ENCODE measurements at regions not wholly inside any gene's neighbourhood (a gene's known extent, or its start where the extent isn't known, plus 50 kb on each side); places are given as distances from the start of the nearest gene placed in this dataset.
"Not testable (repeated sequence)": the region's sequence is repeated elsewhere in the genome, so short reads cannot be mapped to it uniquely, and the experiment has no call there.

- Mint-ChIP-seq H3K27ac (no peak overlapping the region), H3K4me3 (no peak overlapping the region), H3K27me3 (peaks cover 2% of the 10 kb centered on the region), H3K9me3 (no peaks in the 10 kb centered on the region), H3K4me1 (no peaks in the 10 kb centered on the region), H3K36me3 (no peaks in the 10 kb centered on the region)
These were observed 121.3 kb upstream of the CADM1 start for GRCh38 chr11:115625502-115625901.

GRCh38 chr11:115624065-115624464 lies 119.8 kb upstream of the CADM1 start:
- Mint-ChIP-seq H3K27me3 (no peaks in the 10 kb centered on the region), H3K36me3 (no peaks in the 10 kb centered on the region), H3K27ac (no peak overlapping the region), H3K4me1 (no peaks in the 10 kb centered on the region), H3K9me3 (no peaks in the 10 kb centered on the region), H3K4me3 (no peak overlapping the region)

GRCh38 chr11:115623021-115623451 lies 118.8 kb upstream of the CADM1 start:
- H3K4me3 Mint-ChIP-seq, result no peak overlapping the region
- H3K36me3 Mint-ChIP-seq, result no peaks in the 10 kb centered on the region
- no peaks in the 10 kb centered on the region for H3K9me3 Mint-ChIP-seq

GRCh38 chr11:115618428-115618827 lies 114.2 kb upstream of the CADM1 start:
- Mint-ChIP-seq H3K36me3 (no peaks in the 10 kb centered on the region), H3K9me3 (peaks cover 5% of the 10 kb centered on the region), H3K4me1 (no peaks in the 10 kb centered on the region), H3K27ac (no peak overlapping the region), H3K27me3 (peaks cover 3% of the 10 kb centered on the region), H3K4me3 (no peak overlapping the region)

More at GRCh38 chr11:115623021-115623451, 118.8 kb upstream of the CADM1 start:
- no peak overlapping the region for H3K27ac Mint-ChIP-seq
- H3K4me1 Mint-ChIP-seq, result no peaks in the 10 kb centered on the region
- H3K27me3 Mint-ChIP-seq, result no peaks in the 10 kb centered on the region

DNA sequence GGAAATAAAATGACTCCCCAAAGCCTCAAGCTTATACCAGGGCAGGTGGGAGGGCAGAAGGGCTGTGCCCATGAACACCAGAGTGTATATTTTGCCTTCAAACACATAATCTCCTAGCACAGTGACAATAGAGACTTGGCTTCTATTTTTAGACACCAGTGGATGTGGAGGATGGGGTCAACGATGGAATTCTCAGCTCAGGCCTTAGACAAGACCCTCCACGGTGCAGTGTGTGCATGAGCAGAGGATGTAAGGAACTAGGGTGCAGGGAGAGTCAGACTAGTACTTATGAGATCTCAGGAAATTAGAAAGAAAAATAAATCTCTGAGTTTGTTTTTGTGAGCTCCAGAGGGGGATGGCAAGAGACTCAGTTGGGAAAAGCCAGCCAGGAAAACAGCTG lies 113.6 kb upstream of the CADM1 start:
- peaks cover 5% of the 10 kb centered on the region for H3K9me3 Mint-ChIP-seq
- H3K27me3 Mint-ChIP-seq, result peaks cover 3% of the 10 kb centered on the region
- no peaks in the 10 kb centered on the region for H3K4me1 Mint-ChIP-seq
- H3K4me3 Mint-ChIP-seq, result no peak overlapping the region
- no peaks in the 10 kb centered on the region for H3K36me3 Mint-ChIP-seq
- no peak overlapping the region for H3K27ac Mint-ChIP-seq

DNA sequence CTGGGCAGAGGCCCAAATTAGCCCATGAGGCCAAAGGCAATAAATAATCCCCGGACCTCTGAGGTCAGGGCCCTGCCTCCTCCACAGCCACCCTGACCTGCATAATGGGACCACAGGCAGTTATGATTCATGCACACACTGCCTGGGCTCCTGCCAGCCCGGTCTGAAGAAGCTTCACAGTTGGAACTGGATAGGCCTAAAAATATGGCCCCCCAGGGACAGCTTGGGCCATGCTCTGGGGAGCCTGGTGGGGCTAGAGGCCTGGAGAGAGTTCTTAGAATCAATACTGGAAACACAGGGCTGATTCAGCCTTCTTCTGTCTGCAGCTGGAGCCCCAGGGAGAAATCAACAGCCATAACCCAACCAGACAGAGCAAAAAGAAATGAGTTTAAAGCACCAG lies 112.8 kb upstream of the CADM1 start:
- Mint-ChIP-seq H3K9me3 (peaks cover 5% of the 10 kb centered on the region), H3K27me3 (peaks cover 3% of the 10 kb centered on the region), H3K4me3 (no peak overlapping the region), H3K27ac (no peak overlapping the region), H3K4me1 (no peaks in the 10 kb centered on the region), H3K36me3 (no peaks in the 10 kb centered on the region)

DNA sequence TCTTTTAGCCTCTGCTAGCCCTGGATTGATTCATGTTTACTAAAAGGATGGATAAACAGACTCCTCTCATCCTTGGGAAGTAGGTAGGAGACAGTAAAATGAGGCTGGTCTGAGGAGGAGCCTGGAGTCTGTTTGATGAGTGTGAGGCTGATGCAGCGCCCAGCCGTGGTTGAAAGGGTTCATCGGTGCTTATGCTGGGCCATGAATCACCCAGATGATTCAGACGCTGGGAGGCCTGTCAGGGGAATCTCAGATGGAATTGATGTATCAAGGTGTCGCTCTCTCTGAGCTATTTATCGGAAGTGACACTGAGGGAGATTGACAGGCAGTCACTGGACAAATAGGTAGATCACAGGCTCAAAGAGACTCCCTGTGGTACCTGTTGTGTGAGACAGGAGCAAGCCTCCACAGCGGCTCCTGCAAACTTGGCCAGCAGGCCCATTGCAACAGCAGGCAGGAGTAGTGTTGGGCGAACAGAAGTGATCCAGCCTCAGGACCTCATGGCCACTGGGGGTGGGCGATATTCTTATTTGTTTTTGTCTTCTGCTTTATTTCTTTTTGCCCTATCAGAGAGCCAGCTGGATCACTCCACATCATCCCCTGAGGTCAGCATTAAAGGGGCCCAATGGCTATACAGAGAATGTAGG lies 109.9 kb upstream of the CADM1 start:
- Mint-ChIP-seq H3K27ac (no peak overlapping the region), H3K36me3 (no peaks in the 10 kb centered on the region), H3K9me3 (peaks cover 5% of the 10 kb centered on the region), H3K4me1 (no peaks in the 10 kb centered on the region), H3K4me3 (no peak overlapping the region), H3K27me3 (peaks cover 4% of the 10 kb centered on the region)

GRCh38 chr11:115613004-115613403 lies 108.8 kb upstream of the CADM1 start:
- Mint-ChIP-seq H3K9me3 (peaks cover 5% of the 10 kb centered on the region), H3K27ac (no peak overlapping the region), H3K27me3 (peaks cover 4% of the 10 kb centered on the region), H3K36me3 (no peaks in the 10 kb centered on the region), H3K4me1 (no peaks in the 10 kb centered on the region), H3K4me3 (no peak overlapping the region)

DNA sequence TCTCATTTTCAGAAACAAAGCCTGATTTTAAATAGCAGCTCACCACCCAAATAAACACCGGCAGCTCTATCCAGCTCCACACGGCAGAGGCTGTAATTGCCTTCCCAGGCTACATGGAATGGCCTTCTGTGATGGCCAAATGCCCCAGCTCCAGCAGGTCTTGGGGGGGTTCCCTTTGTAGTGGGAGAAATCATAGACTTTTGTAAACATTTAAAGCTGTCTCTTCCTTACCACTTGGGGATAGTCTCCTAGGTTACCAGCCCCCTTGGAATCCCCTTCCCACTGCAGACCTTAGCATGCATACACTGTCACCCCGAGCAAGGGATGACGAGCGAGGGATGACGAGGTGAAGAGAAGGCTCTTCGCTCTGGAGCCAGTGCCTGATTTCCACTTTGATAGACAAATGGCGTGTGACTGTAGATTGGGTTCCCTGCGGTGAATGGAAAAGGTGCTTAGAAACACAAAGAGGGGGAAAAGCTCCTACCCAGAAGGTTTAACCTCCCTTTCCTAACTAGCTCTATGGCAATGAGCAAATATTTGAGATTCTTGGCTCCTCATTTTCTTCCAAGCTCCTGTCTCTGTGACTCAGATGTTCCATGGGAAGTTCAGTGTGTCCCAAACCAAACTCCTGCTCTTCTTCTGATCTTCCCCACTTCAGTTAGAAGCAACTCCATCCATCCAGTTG lies 108.0 kb upstream of the CADM1 start:
- Mint-ChIP-seq H3K4me3 (no peak overlapping the region), H3K27ac (no peak overlapping the region), H3K9me3 (no peaks in the 10 kb centered on the region), H3K27me3 (peaks cover 1% of the 10 kb centered on the region), H3K36me3 (no peaks in the 10 kb centered on the region), H3K4me1 (no peaks in the 10 kb centered on the region)

DNA sequence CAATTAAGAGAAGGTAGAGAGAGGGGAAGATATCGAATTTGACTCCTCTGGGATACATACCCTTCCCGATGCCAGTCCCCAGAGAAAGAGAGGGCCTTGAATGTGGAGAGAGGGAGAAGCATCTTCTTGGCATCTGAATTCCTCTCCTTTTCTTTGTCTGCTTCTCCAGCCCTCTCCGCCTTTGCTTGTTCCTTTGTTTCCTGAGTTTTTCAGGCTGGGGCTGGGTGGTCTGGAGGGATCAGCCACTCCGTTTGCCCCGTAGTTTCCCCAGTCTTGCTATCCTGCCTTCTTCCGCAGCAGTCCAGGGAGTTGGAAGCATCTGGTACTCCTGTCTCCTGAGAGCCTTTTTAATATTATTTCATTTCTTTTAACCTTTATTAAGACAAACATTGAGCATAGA lies 107.1 kb upstream of the CADM1 start:
- Mint-ChIP-seq H3K9me3 (no peaks in the 10 kb centered on the region), H3K36me3 (no peaks in the 10 kb centered on the region), H3K4me3 (no peak overlapping the region), H3K4me1 (no peaks in the 10 kb centered on the region), H3K27ac (no peak overlapping the region), H3K27me3 (peaks cover 1% of the 10 kb centered on the region)

- H3K27ac Mint-ChIP-seq, result no peak overlapping the region
- H3K4me3 Mint-ChIP-seq, result no peak overlapping the region
- peaks cover 1% of the 10 kb centered on the region for H3K27me3 Mint-ChIP-seq
- no peaks in the 10 kb centered on the region for H3K4me1 Mint-ChIP-seq
- no peaks in the 10 kb centered on the region for H3K9me3 Mint-ChIP-seq
- H3K36me3 Mint-ChIP-seq, result no peaks in the 10 kb centered on the region
These were observed 106.7 kb upstream of the CADM1 start for GRCh38 chr11:115610908-115611307.

GRCh38 chr11:115610234-115610633 lies 106.0 kb upstream of the CADM1 start:
- not testable (repeated sequence) for H3K27me3 Mint-ChIP-seq, H3K36me3 Mint-ChIP-seq, H3K27ac Mint-ChIP-seq, H3K4me3 Mint-ChIP-seq, H3K9me3 Mint-ChIP-seq, H3K4me1 Mint-ChIP-seq

DNA sequence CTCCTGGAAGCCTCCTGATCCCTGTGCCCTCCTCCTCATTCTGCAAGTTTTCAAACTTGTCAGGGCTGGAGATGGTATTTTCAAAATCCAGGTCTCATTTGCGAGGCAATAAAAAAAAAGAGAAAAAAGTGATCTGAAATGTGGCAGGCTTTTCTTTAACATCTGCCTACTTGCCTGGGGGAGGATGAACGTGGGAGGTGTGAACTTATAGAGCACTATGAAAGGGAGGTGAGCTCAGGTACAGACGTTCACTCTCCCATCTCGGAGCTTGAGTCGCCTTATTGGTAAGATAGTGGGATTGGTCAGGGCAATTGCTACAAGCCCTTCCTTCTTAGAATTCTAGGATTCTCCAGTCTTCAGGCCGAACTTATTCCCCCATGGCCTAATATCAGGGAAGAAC lies 104.8 kb upstream of the CADM1 start:
- H3K4me1 Mint-ChIP-seq, result no peaks in the 10 kb centered on the region
- H3K27ac Mint-ChIP-seq, result no peak overlapping the region
- H3K4me3 Mint-ChIP-seq, result no peak overlapping the region
- H3K27me3 Mint-ChIP-seq, result peaks cover 1% of the 10 kb centered on the region
- H3K9me3 Mint-ChIP-seq, result no peaks in the 10 kb centered on the region
- no peaks in the 10 kb centered on the region for H3K36me3 Mint-ChIP-seq

- H3K9me3 Mint-ChIP-seq, result no peaks in the 10 kb centered on the region
- no peaks in the 10 kb centered on the region for H3K36me3 Mint-ChIP-seq
- H3K27ac Mint-ChIP-seq, result no peak overlapping the region
- peaks cover 1% of the 10 kb centered on the region for H3K27me3 Mint-ChIP-seq
- no peak overlapping the region for H3K4me3 Mint-ChIP-seq
- H3K4me1 Mint-ChIP-seq, result no peaks in the 10 kb centered on the region
These were observed 103.5 kb upstream of the CADM1 start for GRCh38 chr11:115607621-115608221.

DNA sequence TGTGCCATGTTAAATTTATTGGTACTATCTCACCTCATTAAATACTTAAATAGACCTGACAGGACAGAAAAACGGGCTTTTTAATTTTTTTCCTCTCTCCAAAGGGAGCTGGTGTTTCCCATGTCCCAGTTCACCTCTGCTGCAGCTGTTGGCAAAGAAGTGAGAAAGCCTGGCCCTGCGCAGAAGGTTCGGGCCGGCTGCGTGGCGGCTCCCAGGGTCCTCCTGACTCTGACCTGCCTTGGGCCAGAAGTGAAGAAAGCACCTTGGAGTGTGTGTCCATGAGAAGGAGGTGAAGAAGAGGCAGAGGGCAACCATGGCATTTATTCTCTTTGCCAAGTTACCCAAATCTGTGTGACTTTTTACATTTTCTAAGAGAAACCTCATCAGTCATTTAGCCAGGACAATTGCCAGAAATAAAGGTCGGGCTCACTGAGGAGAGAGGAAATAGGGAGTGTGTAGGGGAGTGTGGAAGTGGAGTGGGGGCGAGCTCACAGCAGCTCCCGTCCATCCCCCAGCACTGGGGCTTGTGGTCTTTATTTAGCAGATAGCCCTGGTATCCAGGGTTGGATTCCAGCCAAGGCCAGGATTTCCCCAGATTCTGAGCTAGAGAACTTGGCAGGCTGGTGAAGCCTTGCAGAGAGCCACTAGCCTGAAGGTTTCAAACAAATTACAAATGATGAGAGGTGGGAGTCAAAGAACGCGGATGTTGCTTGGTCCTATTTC lies 102.4 kb upstream of the CADM1 start:
- no peak overlapping the region for H3K4me3 Mint-ChIP-seq
- H3K27me3 Mint-ChIP-seq, result peaks cover 1% of the 10 kb centered on the region
- no peak overlapping the region for H3K27ac Mint-ChIP-seq
- H3K36me3 Mint-ChIP-seq, result no peaks in the 10 kb centered on the region
- no peaks in the 10 kb centered on the region for H3K9me3 Mint-ChIP-seq
- no peaks in the 10 kb centered on the region for H3K4me1 Mint-ChIP-seq

Data from activated naive CD4-positive, alpha-beta T cell treated with anti-CD3 and anti-CD28 coated beads, Interleukin-2, amount 50 U/mL, for 24 hours (primary cell).